OCI-LY1 (cell line): ENCODE measurements at regions not wholly inside any gene's neighbourhood (a gene's known extent, or its start where the extent isn't known, plus 50 kb on each side); places are given as distances from the start of the nearest gene placed in this dataset.

Experiments
- CTCF ChIP-seq: fragments of 200-600 bp; sonication (generic), shearing (Covaris generic); IDR thresholded peaks from 2 replicates; pipeline ENCODE4 v1.5.1; 2017; ENCODE audit warnings: mild to moderate bottlenecking, antibody characterized with exemption, low read length, moderate library complexity, mixed read lengths
- EZH2 ChIP-seq: fragments of 200-600 bp; sonication (generic), shearing (Covaris generic); IDR thresholded peaks from 2 replicates; pipeline ENCODE4 v1.8.0; 2017; ENCODE audit warnings: borderline replicate concordance, mixed run types, mild to moderate bottlenecking, antibody characterized with exemption, low read length, moderate library complexity, mixed read lengths

GRCh38 chr4:188347339-188347738 lies 208.1 kb downstream of the TRIML1 start:
- TF ChIP-seq CTCF: no peak
- no peak for TF ChIP-seq EZH2
